ENCODE measurements at regions not wholly inside any gene's neighbourhood (a gene's known extent, or its start where the extent isn't known, plus 50 kb on each side); places are given as distances from the start of the nearest gene placed in this dataset.

DNA sequence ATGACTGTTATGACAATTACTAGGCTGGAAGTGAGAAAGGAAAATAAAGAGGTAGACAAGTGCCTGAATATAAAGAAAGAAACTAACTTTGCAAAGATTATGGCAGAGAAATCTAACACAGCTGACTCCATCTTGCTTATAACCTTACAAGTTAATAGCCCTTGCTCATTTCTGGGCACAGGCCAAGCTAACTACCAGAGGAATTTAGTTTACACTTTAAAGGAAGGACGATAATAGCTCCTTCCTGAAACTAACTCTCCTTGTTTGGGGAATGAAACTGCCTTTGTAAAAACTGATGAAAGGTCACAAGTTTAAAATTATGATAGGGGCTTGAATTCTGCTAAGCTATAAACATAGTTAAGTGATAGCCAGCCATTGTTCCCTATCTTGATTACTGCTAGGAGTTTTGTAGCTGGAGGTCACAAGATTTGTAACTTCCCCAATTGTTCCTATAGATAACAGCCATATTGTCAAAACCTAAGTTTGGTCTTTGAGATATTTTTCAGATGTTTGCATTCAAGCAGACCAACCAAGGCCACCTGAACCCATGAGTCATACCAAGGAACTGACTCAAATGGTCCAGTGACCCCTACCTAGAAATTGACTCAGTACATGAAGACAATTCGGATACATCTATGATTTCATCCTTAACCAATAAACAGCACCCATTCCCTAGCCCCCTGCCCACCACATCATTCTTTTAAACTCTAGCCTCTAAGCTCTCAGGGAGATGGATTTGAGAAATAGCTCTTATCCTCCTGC lies 209.2 kb upstream of the LRATD1 start:
- TF ChIP-seq POLR2A (IDR thresholded peaks at IDR 0.05) = no peak
- TF ChIP-seq, protein P1, sequence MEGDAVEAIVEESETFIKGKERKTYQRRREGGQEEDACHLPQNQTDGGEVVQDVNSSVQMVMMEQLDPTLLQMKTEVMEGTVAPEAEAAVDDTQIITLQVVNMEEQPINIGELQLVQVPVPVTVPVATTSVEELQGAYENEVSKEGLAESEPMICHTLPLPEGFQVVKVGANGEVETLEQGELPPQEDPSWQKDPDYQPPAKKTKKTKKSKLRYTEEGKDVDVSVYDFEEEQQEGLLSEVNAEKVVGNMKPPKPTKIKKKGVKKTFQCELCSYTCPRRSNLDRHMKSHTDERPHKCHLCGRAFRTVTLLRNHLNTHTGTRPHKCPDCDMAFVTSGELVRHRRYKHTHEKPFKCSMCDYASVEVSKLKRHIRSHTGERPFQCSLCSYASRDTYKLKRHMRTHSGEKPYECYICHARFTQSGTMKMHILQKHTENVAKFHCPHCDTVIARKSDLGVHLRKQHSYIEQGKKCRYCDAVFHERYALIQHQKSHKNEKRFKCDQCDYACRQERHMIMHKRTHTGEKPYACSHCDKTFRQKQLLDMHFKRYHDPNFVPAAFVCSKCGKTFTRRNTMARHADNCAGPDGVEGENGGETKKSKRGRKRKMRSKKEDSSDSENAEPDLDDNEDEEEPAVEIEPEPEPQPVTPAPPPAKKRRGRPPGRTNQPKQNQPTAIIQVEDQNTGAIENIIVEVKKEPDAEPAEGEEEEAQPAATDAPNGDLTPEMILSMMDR (IDR thresholded peaks at IDR 0.05) = no peak

Measured in heart left ventricle (tissue), 13 donors.